Ishikawa (cell line): ENCODE measurements at regions not wholly inside any gene's neighbourhood (a gene's known extent, or its start where the extent isn't known, plus 50 kb on each side); places are given as distances from the start of the nearest gene placed in this dataset.

Source experiments
- CEBPB ChIP-seq: IDR thresholded peaks from 2 replicates; pipeline ENCODE4 v1.6.1; 2012
- CREB1 ChIP-seq: IDR thresholded peaks from 2 replicates; pipeline ENCODE4 v1.6.1; 2012; ENCODE audit warnings: low read depth
- EGR1 ChIP-seq: IDR thresholded peaks from 2 replicates; pipeline ENCODE4 v1.6.1; 2012
- EP300 ChIP-seq: IDR thresholded peaks from 2 replicates; pipeline ENCODE4 v1.6.1; 2012; ENCODE audit warnings: borderline replicate concordance
- FOXM1 ChIP-seq: IDR thresholded peaks from 2 replicates; pipeline ENCODE4 v1.6.1; 2012; ENCODE audit warnings: low read depth, borderline replicate concordance
- NFIC ChIP-seq: IDR thresholded peaks from 2 replicates; pipeline ENCODE4 v1.6.1; 2012
- RAD21 ChIP-seq: IDR thresholded peaks from 2 replicates; pipeline ENCODE4 v1.6.1; 2012; ENCODE audit warnings: low read depth
- REST ChIP-seq: IDR thresholded peaks from 2 replicates; pipeline ENCODE4 v1.6.1; 2012; ENCODE audit warnings: low read depth, mild to moderate bottlenecking
- TAF1 ChIP-seq: IDR thresholded peaks from 2 replicates; pipeline ENCODE4 v1.6.1; 2012; ENCODE audit warnings: low read depth, mild to moderate bottlenecking
- TCF12 ChIP-seq: IDR thresholded peaks from 2 replicates; pipeline ENCODE4 v1.6.1; 2012; ENCODE audit warnings: low read depth
- TEAD4 ChIP-seq: IDR thresholded peaks from 2 replicates; pipeline ENCODE4 v1.6.1; 2012
- YY1 ChIP-seq: IDR thresholded peaks from 2 replicates; pipeline ENCODE4 v1.6.1; 2012; ENCODE audit warnings: low read depth
- ZBTB7A ChIP-seq: IDR thresholded peaks from 2 replicates; pipeline ENCODE4 v1.6.1; 2012; ENCODE audit warnings: low read depth
- TF ChIP-seq, protein P1 (sequence below): IDR thresholded peaks from 2 replicates; pipeline ENCODE4 v1.6.1; 2012
- TF ChIP-seq, protein P2 (sequence below): IDR thresholded peaks from 2 replicates; pipeline ENCODE4 v1.6.1; 2012

DNA sequence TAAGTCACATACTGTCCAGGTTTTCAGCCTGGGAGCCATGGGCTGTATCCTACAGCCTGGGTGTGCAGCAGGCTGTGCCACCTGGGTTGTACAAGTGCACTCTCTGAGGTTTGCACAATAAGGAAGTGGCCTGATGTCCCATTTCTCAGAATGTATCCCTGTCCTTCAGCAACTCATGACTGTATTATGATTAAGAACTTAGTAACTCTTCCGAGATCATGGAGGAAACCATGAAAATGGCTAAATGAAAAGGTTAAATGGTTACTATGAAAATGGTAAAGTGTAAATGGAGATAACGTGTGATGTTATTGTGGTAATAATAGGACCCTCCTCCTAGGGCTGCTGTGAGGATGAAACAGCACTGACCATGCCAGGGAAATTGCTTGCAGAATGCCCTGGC is 227.6 kb downstream of the ANKRD60 start:
- no peak for TF ChIP-seq NFIC
- TF ChIP-seq TCF12: no peak
- TF ChIP-seq, protein P1, sequence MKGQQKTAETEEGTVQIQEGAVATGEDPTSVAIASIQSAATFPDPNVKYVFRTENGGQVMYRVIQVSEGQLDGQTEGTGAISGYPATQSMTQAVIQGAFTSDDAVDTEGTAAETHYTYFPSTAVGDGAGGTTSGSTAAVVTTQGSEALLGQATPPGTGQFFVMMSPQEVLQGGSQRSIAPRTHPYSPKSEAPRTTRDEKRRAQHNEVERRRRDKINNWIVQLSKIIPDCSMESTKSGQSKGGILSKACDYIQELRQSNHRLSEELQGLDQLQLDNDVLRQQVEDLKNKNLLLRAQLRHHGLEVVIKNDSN: no peak
- TF ChIP-seq TEAD4: no peak
- TF ChIP-seq REST: no peak
- TF ChIP-seq CREB1: no peak
- no peak for TF ChIP-seq ZBTB7A
- TF ChIP-seq YY1: no peak

DNA sequence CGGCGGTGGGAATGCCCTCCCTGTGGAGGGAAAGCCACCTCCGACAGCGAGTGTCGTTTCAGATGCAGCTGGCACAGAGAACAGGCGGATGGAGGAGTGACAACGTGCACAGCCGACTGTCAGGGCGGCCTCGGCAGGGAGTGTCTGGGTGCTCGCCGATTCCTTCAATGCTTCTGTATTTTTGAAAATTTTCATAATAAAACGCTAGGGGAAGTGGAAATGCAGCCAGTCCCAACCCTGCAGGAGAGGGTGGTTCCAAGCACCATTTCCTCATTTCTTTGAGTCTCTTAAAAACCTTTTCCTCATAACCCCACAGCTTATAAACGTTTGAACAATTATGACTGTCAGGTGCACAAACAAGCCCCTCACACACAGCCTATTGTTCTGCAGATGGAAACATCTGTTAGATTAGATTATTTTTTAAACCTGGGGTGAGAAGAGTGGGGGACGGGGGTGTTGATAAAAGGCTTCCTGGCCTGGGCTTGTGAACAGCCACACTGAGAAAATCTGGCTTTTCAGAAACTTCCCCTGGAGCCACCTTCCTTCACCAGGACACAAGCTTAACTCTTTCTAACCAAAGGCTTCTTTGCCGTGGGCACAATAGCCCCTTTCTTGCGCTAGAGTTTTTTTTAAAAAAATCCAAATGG is 228.9 kb downstream of the ANKRD60 start:
- TF ChIP-seq EGR1 (no peak), CEBPB (no peak), ZBTB7A (no peak), NFIC (no peak), TAF1 (no peak), TCF12 (no peak), FOXM1 (no peak), CREB1 (no peak), YY1 (no peak), EP300 (no peak), TEAD4 (no peak), RAD21 (no peak), REST (no peak)
- TF ChIP-seq, protein P1: no peak
- TF ChIP-seq, protein P2, sequence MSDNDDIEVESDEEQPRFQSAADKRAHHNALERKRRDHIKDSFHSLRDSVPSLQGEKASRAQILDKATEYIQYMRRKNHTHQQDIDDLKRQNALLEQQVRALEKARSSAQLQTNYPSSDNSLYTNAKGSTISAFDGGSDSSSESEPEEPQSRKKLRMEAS: no peak

DNA sequence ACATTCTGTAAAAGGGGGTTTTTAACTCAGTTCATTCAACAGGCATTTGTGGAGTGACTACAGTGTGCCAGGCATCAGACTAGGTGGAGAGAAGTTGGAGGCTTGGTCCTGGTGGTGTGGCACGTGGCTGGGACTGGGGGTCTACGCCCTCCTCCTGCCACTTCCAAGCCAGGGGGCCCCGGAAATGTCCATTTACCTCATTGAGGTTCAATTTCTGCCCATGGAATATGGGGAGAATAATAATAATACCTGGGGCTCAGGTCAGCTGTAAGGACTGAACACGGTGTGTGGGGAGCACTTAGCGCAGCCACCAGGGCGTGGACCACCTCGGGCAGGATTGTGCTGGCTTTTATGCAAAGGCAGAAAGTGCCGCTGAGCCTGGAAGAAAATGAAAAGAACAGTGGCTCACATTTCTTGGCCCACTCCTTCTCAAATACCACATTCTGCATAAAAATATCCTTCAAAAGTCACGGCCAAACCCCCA is 229.4 kb downstream of the ANKRD60 start:
- no peak for TF ChIP-seq NFIC
- no peak for TF ChIP-seq REST
- TF ChIP-seq CREB1: no peak

DNA sequence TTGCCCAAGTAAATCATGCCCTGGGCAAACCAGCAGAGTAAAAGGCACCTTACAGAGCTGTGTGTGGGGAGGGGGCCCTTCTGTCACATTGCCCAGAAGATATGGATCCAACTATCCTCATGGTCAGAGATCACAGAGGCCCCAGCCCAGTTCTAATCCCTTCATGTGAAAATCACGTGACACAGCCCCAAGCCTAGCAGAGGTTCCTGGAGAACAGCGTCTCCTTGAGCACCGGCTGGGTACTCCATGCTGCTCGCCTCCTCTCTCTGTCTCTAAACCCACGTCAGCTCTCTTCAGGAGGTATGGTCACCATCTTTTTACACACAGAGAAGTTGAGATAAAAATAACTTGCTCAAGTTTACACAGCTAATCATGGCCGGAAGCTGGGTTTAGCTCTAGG is 230.2 kb downstream of the ANKRD60 start:
- no peak for TF ChIP-seq TCF12

- TF ChIP-seq, protein P1: no peak
- no peak for TF ChIP-seq RAD21
- no peak for TF ChIP-seq TEAD4
- TF ChIP-seq CREB1: no peak
- no peak for TF ChIP-seq TAF1
- no peak for TF ChIP-seq TCF12
- TF ChIP-seq CEBPB: no peak
- TF ChIP-seq ZBTB7A: no peak
- TF ChIP-seq FOXM1: no peak
- TF ChIP-seq, protein P2: no peak
- TF ChIP-seq REST: no peak
- TF ChIP-seq YY1: no peak
- no peak for TF ChIP-seq NFIC
- no peak for TF ChIP-seq EGR1
These were observed 231.2 kb downstream of the ANKRD60 start for GRCh38 chr20:57996936-57997890.
